NCI-H774 (cell line): ENCODE measurements at regions not wholly inside any gene's neighbourhood (a gene's known extent, or its start where the extent isn't known, plus 50 kb on each side); places are given as distances from the start of the nearest gene placed in this dataset.
A peak's percentile ranks its signal among the peaks of the same experiment; 100 is the strongest.
"Not testable (repeated sequence)": the region's sequence is repeated elsewhere in the genome, so short reads cannot be mapped to it uniquely, and the experiment has no call there.

ENCODE experiments used
- DNase-seq: peaks from one replicate; lab custom pipeline; 2025; lab: John Stamatoyannopoulos, UW

DNA sequence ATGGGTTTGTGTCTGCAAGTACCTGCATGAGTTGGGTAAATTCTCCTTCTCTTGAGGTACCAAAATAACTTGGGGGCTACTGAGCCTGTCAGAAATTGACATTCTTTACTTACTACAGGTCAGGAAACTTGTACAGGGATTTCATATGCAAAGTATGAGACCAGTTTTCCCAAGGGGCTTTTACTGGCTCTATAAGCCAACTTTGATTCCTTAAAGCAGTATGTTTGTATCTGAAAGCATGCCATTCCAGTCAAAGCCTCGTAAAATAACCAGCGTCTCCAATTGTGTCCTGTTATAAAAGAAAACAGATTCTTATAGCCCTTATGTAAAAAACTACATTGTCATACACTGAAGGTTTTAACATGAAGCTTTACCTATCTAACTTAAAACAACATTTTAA, 90.2 kb downstream of the ZNF467 start:
- DNase-seq: no peak

DNA sequence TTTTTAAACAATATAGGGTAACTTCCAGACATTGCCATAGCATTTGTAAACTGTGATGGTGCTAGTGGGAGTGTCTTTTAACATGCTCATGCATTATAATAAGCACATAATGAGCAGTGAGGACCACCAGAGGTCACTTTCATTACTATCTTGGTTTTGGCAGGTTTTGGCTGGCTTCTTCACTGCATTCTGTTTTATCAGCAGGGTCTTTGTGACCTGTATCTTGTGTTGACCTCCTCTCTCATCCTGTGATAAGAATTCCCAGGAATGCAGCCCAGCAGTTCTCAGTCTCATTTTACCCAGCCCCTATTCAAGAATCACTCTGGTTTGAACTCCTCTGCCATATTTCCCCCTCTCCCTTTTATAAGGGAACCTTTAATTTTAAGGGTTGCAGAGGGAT, 91.3 kb downstream of the ZNF467 start:
- DNase-seq: no peak

DNA sequence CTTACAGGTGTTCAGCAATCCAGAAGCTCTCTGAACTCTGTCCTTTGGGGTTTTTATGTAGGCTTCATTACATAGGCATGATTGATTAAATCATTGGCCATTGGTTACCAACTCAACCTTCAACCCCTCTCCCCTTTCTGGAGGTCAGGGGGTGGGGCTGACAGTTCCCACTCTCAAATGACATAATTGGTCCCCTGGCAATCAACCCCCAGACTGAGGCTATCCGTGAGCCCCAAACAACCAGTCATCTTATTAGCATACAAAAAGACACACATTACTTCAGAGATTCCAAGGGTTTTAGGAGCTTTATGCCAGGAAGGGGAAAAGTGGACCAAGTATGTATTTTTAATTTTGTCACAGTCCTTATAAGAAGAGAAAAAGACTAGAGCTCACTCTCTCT, 92.1 kb downstream of the ZNF467 start:
- no peak for DNase-seq

DNA sequence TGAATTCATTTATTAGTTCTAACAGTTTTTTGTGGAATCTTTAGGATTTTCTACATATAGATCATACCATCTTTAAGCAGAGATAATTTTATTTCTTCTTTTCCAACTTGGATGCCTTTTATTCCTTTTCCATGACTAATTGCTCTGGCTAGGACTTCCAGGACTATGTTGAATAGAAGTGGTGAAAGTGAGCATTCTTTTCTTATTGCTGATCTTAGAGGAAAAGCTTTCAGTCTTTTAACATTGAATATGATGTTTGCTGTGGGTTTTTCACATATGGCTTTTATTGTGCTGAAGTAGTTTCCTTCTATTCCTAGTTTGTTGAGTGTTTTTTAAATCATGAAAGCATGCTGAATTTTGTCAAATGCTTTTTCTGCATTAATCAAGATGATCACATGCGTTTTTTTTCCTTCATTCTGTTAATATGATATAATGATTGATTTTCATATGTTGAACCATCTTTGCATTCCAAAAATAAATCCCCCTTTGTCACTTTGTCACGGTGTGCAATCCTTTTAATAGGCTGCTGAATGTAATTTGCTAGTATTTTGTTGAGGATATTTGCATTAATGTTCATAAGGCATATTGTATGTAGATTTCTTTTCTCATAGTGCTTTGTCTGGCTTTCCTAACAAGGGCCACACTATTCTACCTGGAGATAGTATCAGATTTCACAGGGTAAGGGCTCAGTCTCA, 92.9 kb downstream of the ZNF467 start:
- DNase-seq: no peak

DNA sequence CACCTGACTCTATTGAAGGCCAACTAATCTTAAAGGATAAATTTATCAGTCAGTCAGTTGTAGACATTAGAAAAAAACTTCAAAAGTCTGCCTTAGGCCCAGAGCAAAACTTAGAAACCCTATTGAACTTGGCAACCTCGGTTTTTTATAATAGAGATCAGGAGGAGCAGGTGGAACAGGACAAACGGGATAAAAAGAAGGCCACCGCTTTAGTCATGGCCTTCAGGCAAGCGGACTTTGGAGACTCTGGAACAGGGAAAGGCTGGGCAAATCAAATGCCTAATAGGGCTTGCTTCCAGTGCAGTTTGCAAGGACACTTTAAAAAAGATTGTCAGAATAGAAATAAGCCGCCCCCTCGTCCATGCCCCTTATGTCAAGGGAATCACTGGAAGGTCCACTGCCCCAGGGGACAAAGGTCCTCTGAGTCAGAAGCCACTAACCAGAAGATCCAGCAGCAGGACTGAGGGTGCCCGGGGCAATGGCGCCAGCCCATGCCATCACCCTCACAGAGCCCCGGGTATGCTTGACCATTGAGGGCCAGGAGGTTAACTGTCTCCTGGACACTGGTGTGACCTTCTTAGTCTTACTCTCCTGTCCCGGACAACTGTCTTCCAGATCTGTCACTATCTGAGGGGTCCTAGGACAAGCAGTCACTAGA, 98.5 kb downstream of the ZNF467 start:
- not testable (repeated sequence) for DNase-seq

DNA sequence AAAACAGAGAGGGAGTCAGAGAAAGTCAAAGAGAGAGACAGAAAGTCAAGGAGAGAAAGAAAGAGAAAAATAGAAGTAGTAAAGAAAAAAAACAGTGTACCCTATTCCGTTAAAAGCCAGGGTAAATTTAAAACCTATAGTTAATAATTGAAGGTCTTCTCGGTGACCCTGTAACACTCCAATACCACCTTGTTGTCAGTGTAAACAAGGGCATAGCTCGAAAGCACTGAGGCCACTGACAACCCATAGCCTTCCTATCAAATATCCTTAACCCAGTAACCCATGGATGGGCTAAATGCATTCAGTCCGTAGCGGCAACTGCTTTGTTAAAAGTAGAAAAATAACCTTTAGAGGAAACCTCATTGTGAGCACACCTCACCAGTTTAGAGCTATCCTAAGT, 100.4 kb downstream of the ZNF467 start:
- no peak for DNase-seq

DNA sequence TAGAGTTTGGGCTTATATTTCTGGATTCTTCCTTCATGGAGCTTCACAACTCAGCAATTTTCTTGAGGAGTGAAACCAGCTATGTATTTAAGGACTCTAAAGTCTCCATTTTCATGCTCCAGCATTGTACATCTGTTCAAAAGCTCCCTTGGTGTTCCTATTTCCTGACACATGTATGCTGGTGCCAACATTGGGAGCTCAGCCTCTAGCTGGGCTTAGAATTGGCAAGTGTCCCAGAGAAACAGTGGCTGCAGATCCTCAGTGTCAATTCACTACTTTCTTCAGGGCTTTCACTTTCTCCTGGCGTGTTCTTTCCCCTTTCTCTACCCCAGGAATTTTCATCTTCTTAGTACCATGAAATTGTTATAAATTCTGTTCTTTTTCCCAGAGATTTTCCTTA, 103.1 kb downstream of the ZNF467 start:
- no peak for DNase-seq

DNA sequence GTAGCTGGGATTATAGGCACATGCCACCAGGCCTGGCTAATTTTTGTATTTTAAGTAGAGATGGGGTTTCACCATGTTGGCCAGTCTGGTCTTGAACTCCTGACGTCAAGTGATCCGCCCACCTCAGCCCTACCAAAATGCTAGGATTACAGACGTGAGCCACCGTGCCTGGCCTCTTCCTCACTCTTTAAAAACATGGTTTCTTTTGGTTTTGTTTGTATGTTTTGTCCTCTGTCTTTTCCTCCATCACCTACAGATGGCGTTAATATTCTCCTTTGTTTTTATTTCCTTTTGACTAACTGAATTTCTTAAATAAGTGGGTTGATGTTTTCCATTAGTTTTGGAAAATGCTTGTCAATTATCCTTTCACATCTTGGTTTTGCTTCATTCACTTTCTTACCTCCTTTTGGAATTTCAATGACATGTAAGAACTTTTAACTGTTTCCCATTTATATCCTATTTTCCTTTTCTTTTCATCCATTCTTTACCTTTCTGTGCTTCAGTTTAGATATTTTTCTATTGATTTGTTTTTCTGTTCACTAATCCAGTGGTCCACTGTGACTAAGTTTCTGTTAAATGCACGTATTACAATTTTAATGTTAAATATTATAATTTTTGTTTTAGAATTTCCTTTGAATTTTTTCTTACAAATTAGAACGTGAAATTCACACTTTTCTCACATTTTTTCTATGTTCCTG, 104.1 kb downstream of the ZNF467 start:
- no peak for DNase-seq

DNA sequence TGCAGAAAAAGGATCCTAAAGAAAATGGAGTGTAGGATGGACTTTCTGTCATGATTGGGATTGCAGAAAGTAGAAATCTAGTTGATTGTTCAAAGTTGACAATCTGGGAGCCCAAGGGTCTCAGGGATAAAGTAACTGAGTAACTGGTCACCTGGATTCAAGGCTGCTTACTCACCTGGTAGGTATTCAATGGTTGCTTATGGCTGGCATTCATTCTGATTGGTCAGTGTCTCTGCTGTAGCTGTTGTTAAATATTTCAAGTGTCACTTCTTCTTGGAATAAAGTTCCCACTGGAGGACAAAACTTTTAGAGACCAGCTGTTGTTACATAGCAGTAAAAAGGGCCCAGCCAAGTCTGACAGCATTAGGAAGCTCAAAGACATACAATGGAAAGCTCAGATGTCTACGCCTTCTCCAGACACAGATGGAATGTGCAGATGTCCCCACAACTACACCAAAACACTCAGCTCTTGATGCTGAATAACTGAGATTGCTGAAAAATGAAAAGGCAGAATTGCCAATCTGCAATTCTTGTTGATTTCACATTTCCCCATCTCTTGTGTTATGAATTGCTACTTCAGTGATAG, 106.9 kb downstream of the ZNF467 start:
- DNase-seq: no peak

DNA sequence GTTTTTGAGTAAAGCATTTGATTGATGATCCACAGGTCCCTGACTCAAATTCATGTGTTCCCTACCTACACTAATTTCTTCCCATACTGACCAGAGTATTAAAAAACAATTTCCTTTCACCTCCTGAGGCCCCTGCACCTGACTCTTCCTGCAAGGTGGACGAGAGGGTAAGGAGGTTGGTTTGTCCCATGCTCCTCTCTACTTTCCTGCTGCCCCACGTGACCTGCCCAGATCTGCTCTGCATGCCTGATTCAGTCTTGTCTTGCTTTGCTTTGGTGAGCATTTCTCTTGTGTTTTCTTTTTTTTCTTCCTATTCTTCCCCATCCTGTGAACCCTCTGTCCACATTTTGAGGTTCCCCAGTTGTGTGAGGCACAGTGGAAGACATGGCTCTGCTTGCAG, 107.8 kb downstream of the ZNF467 start:
- DNase-seq: not testable (repeated sequence)

DNA sequence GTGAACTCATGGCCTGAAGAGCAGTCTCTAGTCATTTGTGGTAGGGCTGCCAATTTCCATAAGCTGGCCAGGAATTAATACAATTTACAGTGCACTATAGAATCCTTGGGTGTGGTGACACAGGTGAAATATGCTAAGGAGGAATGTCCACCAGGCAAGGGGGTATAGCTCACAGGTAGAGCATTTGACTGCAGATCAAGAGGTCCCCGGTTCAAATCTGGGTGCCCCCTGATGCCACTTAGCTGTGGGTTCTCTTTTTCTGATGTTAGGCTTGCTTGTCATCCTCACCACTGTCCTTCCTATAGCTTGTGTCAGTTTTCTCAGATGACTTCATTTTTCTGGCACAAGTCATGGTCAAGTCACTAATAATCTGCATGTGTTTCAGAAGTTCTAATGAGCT, 108.7 kb downstream of the ZNF467 start:
- no peak for DNase-seq

DNA sequence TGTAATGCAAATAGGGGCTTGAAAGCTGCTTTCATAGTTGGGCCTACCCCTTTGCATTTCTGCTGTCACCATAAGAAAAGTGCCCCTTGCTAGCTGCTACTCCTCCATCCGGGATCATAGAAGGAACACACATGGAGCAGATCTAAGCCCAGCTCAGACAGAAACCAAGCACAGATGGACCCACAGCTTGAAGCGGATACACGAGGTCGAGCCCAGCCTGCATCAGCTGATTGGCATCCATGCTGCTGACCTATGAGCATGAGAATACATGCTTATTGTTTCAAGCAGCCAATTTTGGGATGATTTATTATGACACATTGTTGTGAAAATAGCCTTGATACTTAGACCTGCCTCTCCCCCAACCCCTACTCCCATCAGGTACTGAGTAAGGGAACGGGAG, 109.2 kb downstream of the ZNF467 start:
- no peak for DNase-seq

DNA sequence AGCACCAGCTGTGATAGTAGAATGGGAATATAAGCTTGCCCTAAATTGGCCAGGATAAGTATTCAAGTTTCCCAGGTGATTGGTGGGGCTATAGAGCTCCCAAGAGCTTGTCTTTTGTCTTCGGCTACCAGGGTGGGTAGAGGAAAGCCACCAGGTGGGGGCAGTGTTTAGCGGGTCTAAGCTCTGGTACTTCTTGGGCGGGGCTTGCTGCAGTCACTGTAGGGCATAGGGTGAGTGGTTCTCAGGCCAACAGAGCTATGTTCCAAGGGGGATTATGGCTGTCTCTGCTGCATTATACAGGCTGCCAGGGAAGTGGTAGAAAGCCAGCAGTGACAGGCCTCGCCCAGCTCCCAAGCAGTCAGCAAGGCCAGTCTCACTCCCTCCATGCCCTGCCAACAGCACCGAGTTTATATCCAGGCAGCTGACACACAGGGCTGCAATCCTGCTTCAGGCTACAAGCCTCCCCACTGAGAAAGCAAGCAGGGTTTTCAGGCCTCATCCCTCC, 110.7 kb downstream of the ZNF467 start:
- peak; percentile 18 for DNase-seq

DNA sequence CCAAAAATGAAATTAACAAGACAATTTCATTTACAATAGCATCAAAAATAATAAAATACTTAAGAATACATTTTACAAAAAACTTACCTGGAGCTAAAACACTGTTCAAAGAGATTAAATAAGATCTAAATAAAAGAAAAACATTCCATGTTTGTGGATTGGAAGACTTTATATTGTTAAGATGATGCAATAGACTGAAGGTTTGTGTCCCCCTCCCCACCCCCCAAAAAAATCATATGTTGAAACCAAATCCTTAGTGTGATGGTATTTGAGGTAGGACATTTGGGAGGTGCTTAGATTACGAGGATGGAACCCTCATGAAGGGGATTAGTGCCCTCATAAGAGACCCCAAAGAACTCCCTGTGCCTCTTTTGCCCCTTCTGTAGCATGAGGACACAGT, 117.6 kb downstream of the ZNF467 start:
- no peak for DNase-seq

DNA sequence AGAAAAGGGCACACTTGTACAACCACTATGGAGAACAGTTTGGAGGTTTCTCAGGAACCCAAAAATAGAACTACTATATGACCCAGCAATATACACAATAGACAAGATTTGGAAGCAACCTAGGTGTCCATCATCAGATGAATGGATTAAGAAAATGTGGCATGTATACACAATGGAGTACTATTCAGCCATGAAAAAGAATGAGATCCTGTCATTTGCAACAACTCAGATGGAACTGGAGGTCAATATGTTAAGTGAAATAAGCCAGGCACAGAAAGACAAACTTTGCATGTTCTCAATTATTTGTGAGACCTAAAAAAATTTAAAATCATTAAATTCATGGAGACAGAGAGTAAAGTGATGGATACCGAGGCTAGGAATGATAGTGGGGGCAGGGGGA, 118.8 kb downstream of the ZNF467 start:
- DNase-seq: no peak

DNA sequence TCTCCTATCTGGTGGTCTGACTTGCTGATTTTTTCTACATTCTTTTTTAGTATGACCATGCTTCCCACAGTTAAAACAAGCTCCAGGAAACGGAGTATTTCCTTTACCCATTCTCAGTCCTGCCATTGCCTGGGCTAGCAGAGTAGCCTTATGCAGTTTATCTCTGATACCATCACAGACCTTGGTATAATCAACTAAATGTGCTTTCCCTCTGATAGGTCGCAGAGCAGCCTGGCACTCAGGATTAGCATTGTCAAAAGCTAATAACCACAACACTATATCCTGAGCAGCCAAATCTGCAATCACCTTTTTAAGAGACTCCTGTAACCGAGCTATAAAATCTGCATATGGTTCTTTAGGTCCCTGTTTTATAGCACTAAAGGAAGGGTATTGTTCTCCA, 123.2 kb downstream of the ZNF467 start:
- not testable (repeated sequence) for DNase-seq

DNA sequence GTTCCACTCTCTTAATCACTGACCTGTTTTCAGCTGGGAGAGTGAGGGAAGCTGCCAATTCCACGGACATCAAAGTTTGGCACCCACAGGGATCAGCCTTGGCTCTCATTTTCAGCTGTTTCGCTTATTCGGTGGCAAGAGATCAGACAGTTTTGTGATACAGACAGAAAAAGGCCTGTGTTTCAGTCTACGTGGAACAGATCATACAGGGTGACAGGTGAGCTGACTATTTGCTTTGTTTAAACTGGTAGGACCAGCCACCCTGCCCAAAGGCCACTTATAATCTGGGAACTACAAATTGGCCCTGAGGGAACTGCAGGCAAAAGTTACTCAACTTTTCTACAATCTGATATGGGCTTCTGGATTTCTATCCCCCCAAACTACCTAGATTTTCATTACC, 128.6 kb downstream of the ZNF467 start:
- no peak for DNase-seq

DNA sequence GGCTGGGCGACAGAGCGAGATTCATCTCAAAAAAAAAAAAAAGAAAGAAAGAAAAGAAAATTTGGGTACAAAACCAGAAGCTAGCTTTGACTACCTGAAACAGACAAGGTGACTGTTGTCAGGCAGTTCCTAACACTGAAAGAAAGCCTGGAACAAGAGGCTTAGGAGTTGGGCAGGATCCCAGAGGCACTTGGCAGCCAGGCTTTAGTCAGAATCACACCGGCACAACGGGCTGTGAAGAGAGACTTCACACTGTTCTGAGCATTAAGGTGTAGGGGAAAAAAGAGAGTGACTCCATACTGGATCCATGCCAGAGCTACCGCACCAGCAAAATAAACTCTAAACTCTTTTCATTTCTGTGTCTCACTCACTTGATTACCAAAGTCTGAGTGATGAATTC, 130.8 kb downstream of the ZNF467 start:
- no peak for DNase-seq

DNA sequence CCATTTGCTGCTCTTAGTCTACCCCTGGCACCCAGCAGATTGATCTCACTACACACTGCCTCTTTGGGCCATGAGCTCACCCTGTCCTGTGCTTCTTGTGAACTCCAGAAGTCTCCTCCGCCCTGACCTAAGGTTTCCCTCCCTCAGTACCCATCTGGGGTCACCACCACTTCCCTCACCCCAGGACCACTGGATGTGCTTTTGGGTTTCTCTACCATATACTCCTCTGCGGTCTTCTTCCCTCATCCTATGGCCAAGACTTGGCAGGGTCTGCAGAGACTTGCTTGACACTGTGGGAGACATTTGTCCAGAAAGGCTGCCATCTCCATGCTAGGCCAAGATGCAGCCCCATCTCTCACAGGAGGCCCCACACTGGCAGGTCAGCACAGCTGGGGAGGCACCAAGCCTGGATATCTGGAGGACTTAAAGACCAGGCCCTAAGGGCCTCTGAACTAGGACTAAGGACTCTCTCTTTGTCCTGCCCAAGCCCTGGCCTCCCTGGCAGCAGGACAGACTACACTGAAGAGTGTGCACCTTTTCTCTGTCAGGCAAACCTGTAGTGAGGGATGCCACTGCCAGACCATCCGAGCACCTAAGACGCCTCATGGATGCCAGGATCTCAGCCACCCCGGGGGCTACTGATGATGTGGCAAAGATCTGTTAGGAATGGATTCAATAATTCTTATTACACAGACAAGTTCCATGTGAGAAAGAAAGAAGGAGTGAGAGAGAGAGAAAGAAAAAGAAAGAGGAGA, 134.6 kb downstream of the ZNF467 start:
- no peak for DNase-seq

DNA sequence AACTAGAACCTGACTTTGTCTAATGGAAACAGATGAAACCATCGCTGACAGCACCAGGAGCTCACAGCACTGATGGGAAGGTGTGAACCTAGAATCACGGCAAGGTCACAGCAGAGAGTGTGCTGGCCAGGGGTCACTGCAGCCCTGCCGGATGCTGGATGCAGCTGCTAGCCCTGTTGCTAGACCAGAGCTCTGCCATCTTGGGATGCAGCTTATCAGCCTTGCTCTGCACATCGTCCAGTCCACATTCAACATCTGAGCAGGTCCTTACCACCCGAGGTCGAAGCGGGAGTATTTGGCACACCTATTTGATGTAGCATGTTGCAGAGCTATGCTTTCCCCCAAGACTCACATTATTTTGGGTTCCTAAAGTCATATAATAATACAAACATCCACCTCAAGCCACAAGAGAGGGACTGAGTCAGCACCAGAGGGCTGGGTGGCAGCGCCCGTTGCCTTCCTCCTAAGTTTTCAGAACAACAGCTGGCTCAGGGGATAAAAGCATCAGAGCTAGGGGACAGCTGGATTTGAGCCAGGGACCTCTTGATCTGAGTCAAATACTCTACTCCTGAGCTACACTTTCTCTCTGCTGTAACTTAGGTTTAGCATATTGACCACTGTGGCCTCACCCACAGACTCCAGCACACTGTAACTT, 135.3 kb downstream of the ZNF467 start:
- no peak for DNase-seq

DNA sequence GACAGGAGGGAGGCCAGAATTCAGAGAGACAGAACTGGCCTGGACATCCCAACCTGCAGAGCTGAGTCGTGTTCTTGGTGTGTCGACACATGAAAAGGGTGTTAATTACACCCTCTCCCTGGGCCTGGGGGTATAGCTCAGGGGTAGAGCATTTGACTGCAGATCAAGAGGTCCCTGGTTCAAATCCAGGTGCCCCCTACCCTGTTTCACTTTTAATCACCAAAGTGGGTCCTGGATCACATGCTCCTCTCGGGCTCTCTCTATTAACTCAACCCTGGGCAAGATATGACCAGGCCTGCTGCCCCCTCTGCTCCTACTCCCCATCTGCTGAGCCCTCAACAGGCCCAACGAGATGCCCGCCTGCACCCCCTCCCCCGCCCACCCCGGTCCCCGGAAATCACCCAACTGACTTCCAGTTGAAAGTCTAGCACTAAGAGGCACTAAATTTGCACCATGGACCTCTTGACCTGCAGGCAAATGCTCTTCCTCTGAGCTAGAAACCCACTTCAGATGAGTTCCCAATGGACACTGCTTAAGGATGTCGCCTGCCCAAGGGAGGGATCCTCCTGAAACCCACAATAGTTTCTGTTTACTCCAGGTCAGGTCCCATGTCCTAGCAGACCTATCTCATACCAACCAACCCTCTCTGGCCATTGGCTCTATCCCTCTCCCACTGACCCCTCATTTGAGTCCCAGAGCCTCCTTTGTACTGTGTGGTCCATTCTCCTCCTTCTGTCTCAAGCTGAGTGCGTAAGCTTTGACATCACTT, 137.6 kb downstream of the ZNF467 start:
- DNase-seq: no peak
